ENCODE measurements at regions not wholly inside any gene's neighbourhood (a gene's known extent, or its start where the extent isn't known, plus 50 kb on each side); places are given as distances from the start of the nearest gene placed in this dataset.

DNA sequence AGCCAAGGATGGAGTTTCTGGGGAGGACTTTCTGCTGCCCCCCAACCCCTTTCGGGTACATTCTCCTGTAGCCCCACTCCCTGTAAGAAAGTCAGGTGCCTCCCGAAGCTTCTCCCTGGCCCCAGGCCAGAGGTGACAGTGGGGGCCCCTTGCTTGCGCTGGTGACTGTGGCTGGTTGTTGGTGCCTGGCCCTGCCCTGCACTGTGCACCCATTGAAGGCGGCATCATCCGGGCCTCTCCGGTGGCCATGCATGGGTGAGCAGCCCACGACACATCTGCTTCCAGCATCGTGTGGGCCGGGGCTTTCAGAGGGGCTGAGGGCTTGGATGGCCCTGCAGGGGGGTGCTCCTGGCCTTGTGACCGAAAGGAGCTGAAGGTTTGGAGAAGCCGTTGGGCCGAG is 297.0 kb downstream of the SEC14L1 start:
- TF ChIP-seq YY1 (IDR thresholded peaks at IDR 0.05; ENCODE audit: low read depth, low read length): no peak
- TF ChIP-seq SP1 (IDR thresholded peaks at IDR 0.05; ENCODE audit: low read depth, low read length): no peak
- no peak for TF ChIP-seq USF2 (IDR thresholded peaks at IDR 0.05; ENCODE audit: low read length)
- TF ChIP-seq RAD21 (IDR thresholded peaks at IDR 0.05 in 1 of 2, conservative IDR thresholded peaks at IDR 0.05 in 1 of 2; ENCODE audit: low read depth in 2 of 2, low read length in 2 of 2): no peak
- TF ChIP-seq JUND (IDR thresholded peaks at IDR 0.05; ENCODE audit: low read length): no peak
- TF ChIP-seq, protein P1, sequence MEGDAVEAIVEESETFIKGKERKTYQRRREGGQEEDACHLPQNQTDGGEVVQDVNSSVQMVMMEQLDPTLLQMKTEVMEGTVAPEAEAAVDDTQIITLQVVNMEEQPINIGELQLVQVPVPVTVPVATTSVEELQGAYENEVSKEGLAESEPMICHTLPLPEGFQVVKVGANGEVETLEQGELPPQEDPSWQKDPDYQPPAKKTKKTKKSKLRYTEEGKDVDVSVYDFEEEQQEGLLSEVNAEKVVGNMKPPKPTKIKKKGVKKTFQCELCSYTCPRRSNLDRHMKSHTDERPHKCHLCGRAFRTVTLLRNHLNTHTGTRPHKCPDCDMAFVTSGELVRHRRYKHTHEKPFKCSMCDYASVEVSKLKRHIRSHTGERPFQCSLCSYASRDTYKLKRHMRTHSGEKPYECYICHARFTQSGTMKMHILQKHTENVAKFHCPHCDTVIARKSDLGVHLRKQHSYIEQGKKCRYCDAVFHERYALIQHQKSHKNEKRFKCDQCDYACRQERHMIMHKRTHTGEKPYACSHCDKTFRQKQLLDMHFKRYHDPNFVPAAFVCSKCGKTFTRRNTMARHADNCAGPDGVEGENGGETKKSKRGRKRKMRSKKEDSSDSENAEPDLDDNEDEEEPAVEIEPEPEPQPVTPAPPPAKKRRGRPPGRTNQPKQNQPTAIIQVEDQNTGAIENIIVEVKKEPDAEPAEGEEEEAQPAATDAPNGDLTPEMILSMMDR (IDR thresholded peaks at IDR 0.05; ENCODE audit: control extremely low read depth in 1 of 3, insufficient read depth in 1 of 3, low read depth in 1 of 3, low read length in 3 of 3): no peak
